Neuron (in vitro differentiated cells): ENCODE measurements at regions not wholly inside any gene's neighbourhood (a gene's known extent, or its start where the extent isn't known, plus 50 kb on each side); places are given as distances from the start of the nearest gene placed in this dataset.

Source experiments
- H2AFZ ChIP-seq: one replicate; pipeline ENCODE4 v1.6.1; 2013; ENCODE audit warnings: low read depth, mild to moderate bottlenecking, inconsistent platforms, low read length, moderate library complexity
- H3K27me3 ChIP-seq: one replicate; pipeline ENCODE4 v1.6.1; 2013; ENCODE audit warnings: low read length; ENCODE audit not compliant: insufficient read depth
- H3K36me3 ChIP-seq: one replicate; pipeline ENCODE4 v1.6.1; 2013; ENCODE audit warnings: low read length; ENCODE audit not compliant: insufficient read depth
- H3K4me1 ChIP-seq: one replicate; pipeline ENCODE4 v1.6.1; 2013; ENCODE audit warnings: low read length; ENCODE audit not compliant: insufficient read depth
- H3K4me3 ChIP-seq: 2 replicates; pipeline ENCODE4 v1.5.1; 2013; ENCODE audit warnings: mild to moderate bottlenecking, low read length, moderate library complexity
- H3K9me3 ChIP-seq: one replicate; pipeline ENCODE4 v1.6.1; 2013; ENCODE audit warnings: low read length

DNA sequence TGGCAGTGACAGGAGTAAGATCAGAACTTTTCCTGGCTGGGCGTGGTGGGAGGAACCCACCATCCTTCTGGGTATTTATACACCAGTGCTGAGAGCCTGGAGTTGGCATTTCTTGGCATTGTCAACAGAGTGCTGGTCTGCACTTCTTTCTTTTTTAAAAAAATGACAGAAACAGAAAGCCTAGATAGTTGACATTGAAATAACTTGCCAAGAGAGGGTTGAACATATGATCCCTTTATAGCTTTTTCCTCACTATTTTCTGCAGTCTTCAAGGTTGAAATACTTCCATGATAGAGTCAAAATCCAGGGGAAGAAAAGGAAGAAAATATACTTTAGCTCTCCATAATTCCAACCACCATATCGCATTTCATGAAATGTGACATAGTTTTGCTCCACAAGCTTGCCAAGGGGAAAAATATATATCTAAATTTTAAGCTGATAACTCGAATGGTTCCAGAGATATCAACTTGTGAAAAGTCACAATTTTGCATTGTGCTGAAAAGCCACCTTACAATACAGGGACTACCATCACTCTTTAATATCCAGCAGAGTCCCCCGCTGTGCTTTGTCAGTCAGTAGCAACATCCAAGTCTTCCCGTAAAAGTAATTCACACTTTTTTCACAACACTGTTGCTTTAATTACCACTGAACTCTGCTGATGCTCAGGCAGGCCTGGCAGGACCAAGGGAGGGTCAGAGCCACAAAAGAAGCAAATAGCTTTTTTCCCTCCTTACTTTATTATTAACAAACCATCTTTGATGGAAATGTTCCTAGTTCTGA lies 764.9 kb upstream of the FANCL start:
- H3K4me3 ChIP-seq, result no peak overlapping the region
- H3K36me3 ChIP-seq, result no peaks in the 10 kb centered on the region
- H3K4me1 ChIP-seq, result peaks cover 15% of the 10 kb centered on the region
- H2AFZ ChIP-seq, result peak overlapping the region; percentile 79
- H3K9me3 ChIP-seq, result no peaks in the 10 kb centered on the region
- H3K27me3 ChIP-seq, result no peaks in the 10 kb centered on the region

DNA sequence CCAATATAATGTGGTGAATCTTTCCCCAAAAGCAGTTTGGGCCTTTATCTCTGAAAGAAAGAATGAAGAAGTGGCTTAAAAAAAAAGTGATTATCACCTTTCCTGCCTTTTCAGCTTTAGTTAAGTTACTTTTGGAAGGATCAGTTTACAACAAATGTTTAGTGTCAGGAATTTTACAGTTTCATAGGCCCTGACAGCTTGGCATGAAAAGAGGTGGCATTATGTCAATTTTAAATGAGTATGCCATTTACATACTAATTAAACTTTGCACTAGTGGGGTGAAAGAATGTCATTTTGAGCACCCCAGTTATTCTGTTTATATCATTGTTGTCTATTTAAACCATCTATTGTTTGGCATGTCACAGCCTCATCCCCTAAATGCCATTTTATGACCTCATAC lies 763.5 kb upstream of the FANCL start:
- Histone ChIP-seq H3K4me3 (no peak overlapping the region), H3K36me3 (no peaks in the 10 kb centered on the region), H2AFZ (no peak overlapping the region), H3K4me1 (peaks cover 15% of the 10 kb centered on the region), H3K27me3 (no peaks in the 10 kb centered on the region), H3K9me3 (no peaks in the 10 kb centered on the region)

DNA sequence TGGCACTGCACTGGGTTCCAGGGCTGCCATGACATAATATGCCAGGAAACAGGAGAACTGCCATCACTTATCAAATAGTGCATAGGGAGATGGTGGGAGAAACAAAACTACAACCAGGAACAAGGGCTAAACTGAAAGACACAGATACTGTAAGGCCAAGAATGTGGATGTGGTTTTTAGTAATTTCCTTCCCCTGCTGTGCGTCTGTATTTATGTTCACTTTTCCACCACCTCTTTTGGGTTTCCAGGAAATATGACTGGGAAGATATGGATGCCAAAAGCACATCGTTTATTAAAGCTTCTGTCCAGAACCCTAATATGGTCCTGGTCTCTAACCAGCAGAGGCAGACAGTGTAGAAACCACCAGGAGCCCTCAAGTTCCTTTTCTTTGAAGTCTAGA lies 759.7 kb upstream of the FANCL start:
- H3K9me3 ChIP-seq, result no peaks in the 10 kb centered on the region
- H3K4me3 ChIP-seq, result no peak overlapping the region
- H3K27me3 ChIP-seq, result no peaks in the 10 kb centered on the region
- H3K4me1 ChIP-seq, result peaks cover 4% of the 10 kb centered on the region
- no peaks in the 10 kb centered on the region for H3K36me3 ChIP-seq
- H2AFZ ChIP-seq, result no peak overlapping the region

DNA sequence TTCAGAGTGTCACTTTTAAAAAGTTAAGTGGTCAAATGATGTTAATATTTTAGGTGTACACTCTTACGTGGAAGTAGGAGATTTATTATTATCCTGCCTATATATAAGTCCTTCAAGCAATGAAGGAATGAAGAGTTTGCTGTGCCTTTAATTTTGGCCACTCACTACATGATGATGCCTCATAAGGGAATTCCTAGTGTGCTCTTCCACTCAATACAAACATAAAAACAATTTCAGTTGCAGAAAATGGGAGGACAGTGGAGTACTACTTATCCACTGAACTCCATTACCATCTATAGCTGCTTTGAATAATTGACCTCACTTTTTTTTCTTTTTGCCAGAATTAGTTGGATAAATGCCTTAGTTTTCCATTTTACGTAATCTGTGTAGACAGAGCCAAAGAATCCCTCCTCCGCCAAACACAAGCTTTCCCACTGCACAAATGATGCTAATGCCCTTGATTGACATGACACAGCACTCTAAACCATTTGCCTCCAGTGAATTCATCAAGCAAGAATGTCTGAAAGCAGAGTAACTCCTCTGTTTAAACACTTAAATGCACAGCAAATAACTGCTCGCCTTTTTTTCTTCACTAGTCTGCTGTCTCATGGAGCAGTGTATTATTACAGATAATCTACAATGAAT lies 751.1 kb upstream of the FANCL start:
- Histone ChIP-seq H3K4me3 (no peak overlapping the region), H2AFZ (no peak overlapping the region), H3K4me1 (peaks cover 20% of the 10 kb centered on the region), H3K9me3 (no peaks in the 10 kb centered on the region), H3K36me3 (no peaks in the 10 kb centered on the region), H3K27me3 (no peaks in the 10 kb centered on the region)

DNA sequence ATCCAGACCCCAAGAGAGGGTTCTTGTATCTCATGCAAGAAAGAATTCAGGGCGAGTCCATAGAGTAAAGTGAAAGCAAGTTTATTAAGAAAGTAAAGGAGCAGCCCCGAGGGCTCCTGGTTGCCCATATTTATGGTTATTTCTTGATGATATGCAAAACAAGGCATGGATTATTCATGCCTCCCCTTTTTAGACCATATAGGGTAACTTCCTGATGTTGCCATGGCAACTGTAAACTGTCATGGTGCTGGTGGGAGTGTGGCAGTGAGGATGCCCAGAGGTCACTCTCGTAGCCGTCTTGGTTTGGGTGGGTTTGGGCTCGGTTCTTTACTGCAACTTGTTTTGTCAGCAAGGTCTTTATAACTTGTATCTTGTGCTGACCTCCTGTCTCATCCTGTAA lies 750.2 kb upstream of the FANCL start:
- H3K4me1 ChIP-seq, result peaks cover 20% of the 10 kb centered on the region
- H2AFZ ChIP-seq, result no peak overlapping the region
- no peak overlapping the region for H3K4me3 ChIP-seq
- H3K36me3 ChIP-seq, result no peaks in the 10 kb centered on the region
- no peaks in the 10 kb centered on the region for H3K9me3 ChIP-seq
- H3K27me3 ChIP-seq, result no peaks in the 10 kb centered on the region

DNA sequence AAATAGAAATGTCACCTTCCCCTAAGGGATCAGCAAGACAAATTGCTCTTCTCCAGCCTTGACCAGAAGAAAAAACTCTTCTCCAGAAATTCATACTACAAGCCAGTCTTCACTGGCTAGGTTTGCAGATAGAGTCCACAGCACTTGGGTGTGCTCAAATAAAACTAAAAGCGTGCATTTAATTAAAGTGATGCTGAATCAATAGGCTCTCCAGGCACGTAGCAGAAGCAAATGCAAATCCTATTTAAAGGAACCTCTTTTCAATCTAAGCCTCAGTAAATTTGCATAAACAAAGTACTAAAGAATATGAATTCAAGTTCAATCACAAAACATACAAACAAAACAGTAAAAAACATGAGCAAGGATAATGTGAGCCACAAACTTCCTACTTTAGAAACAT lies 744.4 kb upstream of the FANCL start:
- no peaks in the 10 kb centered on the region for H3K36me3 ChIP-seq
- no peak overlapping the region for H2AFZ ChIP-seq
- H3K4me3 ChIP-seq, result no peak overlapping the region
- no peaks in the 10 kb centered on the region for H3K27me3 ChIP-seq
- no peaks in the 10 kb centered on the region for H3K4me1 ChIP-seq
- peaks cover 2% of the 10 kb centered on the region for H3K9me3 ChIP-seq

DNA sequence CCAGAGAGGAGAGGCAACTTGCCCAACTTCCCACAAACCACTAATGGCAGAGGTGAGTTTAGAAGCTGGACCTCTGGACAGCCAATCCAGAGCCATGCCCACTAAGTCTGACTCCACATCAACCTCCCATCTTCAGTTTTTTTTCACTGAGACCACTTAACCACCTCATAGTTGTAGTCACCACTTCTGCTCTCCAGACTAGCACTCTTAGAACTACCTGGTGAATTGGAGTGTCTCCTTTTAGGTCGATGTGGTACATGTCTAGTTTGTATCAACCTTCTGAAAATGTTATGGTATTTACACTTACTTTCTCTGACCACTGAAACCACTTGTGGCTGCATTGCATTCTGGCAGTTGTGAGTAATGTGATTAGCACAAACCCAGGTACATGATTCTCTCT lies 743.6 kb upstream of the FANCL start:
- Histone ChIP-seq H2AFZ (no peak overlapping the region), H3K27me3 (no peaks in the 10 kb centered on the region), H3K4me3 (no peak overlapping the region), H3K4me1 (no peaks in the 10 kb centered on the region), H3K9me3 (peaks cover 2% of the 10 kb centered on the region), H3K36me3 (no peaks in the 10 kb centered on the region)

DNA sequence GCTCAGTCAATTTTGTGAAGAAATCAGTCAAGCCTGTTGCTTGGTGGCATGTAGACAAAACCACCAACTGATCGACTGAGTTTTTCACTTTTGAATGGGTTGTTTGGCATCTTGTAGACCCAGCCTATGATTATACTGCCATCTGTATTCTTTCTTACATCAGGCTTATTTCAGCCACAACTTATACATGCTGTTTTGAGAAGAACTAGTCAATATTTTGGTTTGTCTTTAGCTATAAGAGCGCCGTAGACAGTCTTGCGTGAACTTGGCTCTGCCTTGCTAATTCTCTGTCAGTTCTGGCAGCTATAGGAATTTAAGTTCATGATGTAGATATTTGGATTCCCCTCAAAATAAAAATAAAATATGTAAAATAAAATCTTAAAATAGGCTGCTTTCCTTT lies 742.0 kb upstream of the FANCL start:
- Histone ChIP-seq H3K9me3 (peaks cover 2% of the 10 kb centered on the region), H3K4me3 (no peak overlapping the region), H3K4me1 (no peaks in the 10 kb centered on the region), H2AFZ (no peak overlapping the region), H3K36me3 (no peaks in the 10 kb centered on the region), H3K27me3 (no peaks in the 10 kb centered on the region)

DNA sequence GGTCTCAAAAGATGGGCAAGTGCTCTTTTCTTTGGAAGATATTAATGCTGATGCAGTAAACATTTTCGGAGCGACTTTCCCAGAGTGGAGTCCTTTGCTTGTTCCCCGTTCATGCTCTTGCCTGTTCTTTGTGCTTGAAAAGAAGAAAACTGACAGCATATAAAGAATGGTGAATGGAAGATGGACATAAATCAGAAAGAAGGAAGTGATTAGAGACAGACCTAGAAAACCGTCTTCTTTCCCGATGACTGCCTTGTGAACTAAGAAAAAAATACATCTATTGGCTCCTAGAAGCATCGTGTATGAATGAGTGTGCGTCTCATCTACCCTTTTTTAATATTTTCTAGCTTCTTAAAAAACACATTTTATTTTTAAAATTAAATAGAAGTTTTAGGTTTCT lies 740.1 kb upstream of the FANCL start:
- Histone ChIP-seq H3K4me1 (peaks cover 12% of the 10 kb centered on the region), H3K4me3 (no peak overlapping the region), H3K27me3 (no peaks in the 10 kb centered on the region), H2AFZ (no peak overlapping the region), H3K9me3 (peaks cover 2% of the 10 kb centered on the region), H3K36me3 (no peaks in the 10 kb centered on the region)

DNA sequence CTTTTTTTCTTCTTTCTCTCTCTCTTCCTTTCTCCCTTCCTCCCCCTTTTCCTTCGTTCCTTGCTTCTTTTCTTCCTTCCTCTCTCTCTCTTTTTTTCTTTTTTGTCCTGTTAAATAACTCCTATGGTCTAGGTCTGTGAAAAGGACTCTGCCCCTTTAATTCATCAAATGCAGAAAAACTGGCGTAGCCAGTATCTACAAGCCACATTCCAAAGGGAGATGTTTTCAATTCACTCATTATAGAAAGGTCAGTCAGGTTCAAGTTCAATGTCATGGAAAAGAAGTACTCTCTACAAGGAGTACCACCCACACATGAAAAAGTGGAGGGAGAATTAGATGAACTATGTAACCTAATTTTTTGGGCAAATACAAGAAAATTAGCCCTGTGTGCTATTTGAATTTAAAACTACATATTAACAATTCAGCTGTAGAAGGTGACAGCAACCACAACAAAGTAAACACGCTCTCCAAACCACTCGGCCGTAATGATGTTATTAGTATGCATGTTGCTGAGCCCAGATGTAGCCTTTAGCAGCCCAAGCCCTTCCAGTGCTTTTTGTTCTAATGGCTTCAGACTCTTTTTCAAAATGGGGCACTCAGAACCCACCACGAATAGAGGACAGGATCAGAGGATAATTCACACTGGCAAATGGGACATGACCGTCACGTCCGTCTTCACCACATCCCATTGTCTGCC lies 735.4 kb upstream of the FANCL start:
- no peaks in the 10 kb centered on the region for H3K36me3 ChIP-seq
- H3K27me3 ChIP-seq, result no peaks in the 10 kb centered on the region
- H3K4me1 ChIP-seq, result peaks cover 40% of the 10 kb centered on the region
- no peak overlapping the region for H3K4me3 ChIP-seq
- H3K9me3 ChIP-seq, result no peaks in the 10 kb centered on the region
- H2AFZ ChIP-seq, result no peak overlapping the region

DNA sequence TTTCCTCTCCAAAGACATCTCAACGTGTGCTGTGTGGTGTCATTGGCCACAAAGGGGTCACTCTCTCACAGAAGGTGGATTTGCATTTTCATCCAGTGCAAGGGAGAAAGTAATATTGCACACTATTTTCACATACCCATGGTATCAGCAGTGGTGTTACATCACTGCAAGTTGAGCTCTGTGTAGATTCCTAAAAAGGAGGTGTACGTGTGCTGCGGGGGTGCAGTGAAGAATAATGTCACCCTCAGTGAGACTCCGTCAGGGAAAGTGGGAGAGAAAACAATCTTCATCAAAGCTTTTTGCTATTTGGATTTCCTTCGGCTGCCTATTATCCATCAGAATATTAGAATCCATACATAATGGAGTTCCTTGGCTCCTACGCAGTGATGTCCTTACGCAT lies 733.8 kb upstream of the FANCL start:
- H3K4me1 ChIP-seq, result peaks cover 40% of the 10 kb centered on the region
- H2AFZ ChIP-seq, result no peak overlapping the region
- H3K27me3 ChIP-seq, result no peaks in the 10 kb centered on the region
- no peaks in the 10 kb centered on the region for H3K9me3 ChIP-seq
- H3K4me3 ChIP-seq, result no peak overlapping the region
- no peaks in the 10 kb centered on the region for H3K36me3 ChIP-seq

DNA sequence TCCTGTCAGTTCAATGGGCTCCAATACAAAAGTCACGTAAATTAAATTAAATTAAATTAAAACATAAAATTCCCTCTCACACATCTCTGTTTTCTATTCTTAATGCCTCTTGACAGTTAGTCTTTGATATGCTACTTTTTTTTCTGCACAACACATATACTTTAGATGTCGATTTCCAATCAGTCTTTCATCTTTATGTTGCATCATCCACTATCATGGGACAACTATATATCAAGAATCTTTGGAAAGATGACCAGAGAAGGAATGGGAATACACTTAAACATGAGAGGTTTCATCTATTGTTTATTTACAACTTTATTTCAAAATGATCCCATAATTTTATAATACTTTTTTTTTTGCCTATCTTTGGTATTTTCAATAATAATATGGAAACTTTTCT lies 733.3 kb upstream of the FANCL start:
- H3K4me1 ChIP-seq, result peaks cover 40% of the 10 kb centered on the region
- H3K9me3 ChIP-seq, result no peaks in the 10 kb centered on the region
- no peaks in the 10 kb centered on the region for H3K36me3 ChIP-seq
- no peak overlapping the region for H2AFZ ChIP-seq
- H3K4me3 ChIP-seq, result no peak overlapping the region
- H3K27me3 ChIP-seq, result no peaks in the 10 kb centered on the region

DNA sequence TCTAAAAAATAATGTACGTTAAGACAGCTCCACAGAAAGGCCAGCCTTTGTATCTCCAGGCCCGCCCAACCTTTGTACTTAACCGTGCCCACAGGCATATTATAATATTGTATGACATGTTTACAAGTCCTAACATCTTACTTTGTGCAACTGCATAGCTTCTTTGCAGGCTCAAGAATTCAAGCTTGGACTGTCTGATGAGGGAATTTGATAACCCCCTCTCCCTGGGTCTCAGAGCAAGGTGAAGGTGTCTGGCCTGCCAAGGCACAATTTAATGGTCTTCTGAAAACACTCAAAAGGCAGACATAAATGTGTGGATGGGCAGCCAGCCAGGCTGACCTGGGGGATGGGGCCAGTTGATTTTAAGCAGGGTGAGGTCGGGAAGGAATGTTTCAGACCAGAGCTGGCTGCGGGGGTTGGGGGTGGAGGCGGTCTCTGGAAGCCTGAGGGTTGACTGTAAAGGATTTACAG lies 732.7 kb upstream of the FANCL start:
- Histone ChIP-seq H3K4me1 (peaks cover 40% of the 10 kb centered on the region), H3K36me3 (no peaks in the 10 kb centered on the region), H3K9me3 (no peaks in the 10 kb centered on the region)

More for the DNA sequence above, 732.7 kb upstream of the FANCL start:
- Histone ChIP-seq H3K4me3 (no peak overlapping the region), H3K27me3 (no peaks in the 10 kb centered on the region), H2AFZ (no peak overlapping the region)
